H1 (cell line): ENCODE measurements at regions not wholly inside any gene's neighbourhood (a gene's known extent, or its start where the extent isn't known, plus 50 kb on each side); places are given as distances from the start of the nearest gene placed in this dataset.

Experiments used
- CHD2 ChIP-seq: IDR thresholded peaks from 2 replicates; pipeline ENCODE4 v1.6.1; 2012; ENCODE audit warnings: low read length, improper control_type of control experiment
- EGR1 ChIP-seq: IDR thresholded peaks from 2 replicates; pipeline ENCODE4 v1.6.1; 2011; ENCODE audit warnings: low read depth, low read length, borderline replicate concordance
- EP300 ChIP-seq, 2 experiments: IDR thresholded peaks; 1 replicate in 1 of 2; 2 replicates in 1 of 2; pipeline ENCODE4 v1.6.1; 2011 to 2012; ENCODE audit warnings: low read depth in 2 of 2, low read length in 2 of 2, mild to moderate bottlenecking in 2 of 2, borderline replicate concordance in 1 of 2, inconsistent platforms in 1 of 2, moderate library complexity in 1 of 2
- MAFK ChIP-seq: IDR thresholded peaks from 2 replicates; pipeline ENCODE4 v1.6.1; 2012; ENCODE audit warnings: low read depth, mild to moderate bottlenecking, improper control_type of control experiment, low read length
- POLR2A ChIP-seq, 2 experiments: IDR thresholded peaks; 1 replicate in 1 of 2; 2 replicates in 1 of 2; pipeline ENCODE4 v1.6.1; 2011; ENCODE audit warnings: low read depth in 2 of 2, low read length in 2 of 2, mild to moderate bottlenecking in 2 of 2; ENCODE audit errors: control extremely low read depth in 1 of 2
- POLR2AphosphoS5 ChIP-seq: IDR thresholded peaks from 2 replicates; pipeline ENCODE4 v1.6.1; 2011; ENCODE audit warnings: low read depth, low read length
- RAD21 ChIP-seq, 2 experiments: IDR thresholded peaks in 1 of 2; conservative IDR thresholded peaks in 1 of 2; 2 replicates each; pipeline ENCODE4 v1.6.1; 2011; ENCODE audit warnings: low read depth in 2 of 2, low read length in 2 of 2, improper control_type of control experiment in 1 of 2, inconsistent platforms in 1 of 2, mild to moderate bottlenecking in 1 of 2, moderate library complexity in 1 of 2
- RBBP5 ChIP-seq: IDR thresholded peaks from 2 replicates; pipeline ENCODE4 v1.7.1; 2012; ENCODE audit warnings: low read depth, mild to moderate bottlenecking, inconsistent platforms, low read length, moderate library complexity, borderline replicate concordance
- SRF ChIP-seq: IDR thresholded peaks from 2 replicates; pipeline ENCODE4 v1.6.1; 2011; ENCODE audit warnings: mild to moderate bottlenecking, low read depth, low read length, moderate library complexity
- SUZ12 ChIP-seq: fragments of 200-600 bp; sonication (generic); IDR thresholded peaks from 2 replicates; pipeline ENCODE4 v1.6.1; 2012; ENCODE audit warnings: mild to moderate bottlenecking, inconsistent platforms, low read length, moderate library complexity, mixed read lengths
- TF ChIP-seq, protein P1 (sequence below), 3 experiments: IDR thresholded peaks; 1 replicate in 2 of 3; 2 replicates in 1 of 3; pipeline versions ENCODE4 v1.5.1 to v1.6.1; 2011; ENCODE audit warnings: low read length in 3 of 3, mild to moderate bottlenecking in 3 of 3, inconsistent platforms in 2 of 3, low read depth in 1 of 3, moderate library complexity in 1 of 3; ENCODE audit not compliant: insufficient read depth in 1 of 3; ENCODE audit errors: control extremely low read depth in 1 of 3

DNA sequence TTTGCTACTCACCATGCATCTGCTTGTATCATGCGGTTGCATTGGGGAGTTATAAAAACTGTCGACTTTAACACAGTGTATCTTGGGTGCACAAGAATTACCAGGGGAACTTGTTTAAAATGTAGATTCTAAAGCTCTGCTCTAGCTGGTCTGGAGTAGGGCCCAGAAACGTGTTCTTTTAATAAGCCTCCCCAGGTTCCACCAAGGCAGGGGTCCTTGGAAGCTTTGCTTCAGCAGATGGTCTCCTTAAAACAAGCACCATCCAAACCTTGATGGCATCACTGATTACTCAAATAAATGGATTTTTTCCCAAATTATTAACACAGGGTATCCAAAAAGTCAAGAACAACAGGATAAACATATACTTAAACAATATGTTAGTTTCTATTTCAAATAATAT is 120.2 kb upstream of the NDP start:
- TF ChIP-seq POLR2AphosphoS5 = no peak
- no peak for TF ChIP-seq CHD2
- TF ChIP-seq, protein P1, sequence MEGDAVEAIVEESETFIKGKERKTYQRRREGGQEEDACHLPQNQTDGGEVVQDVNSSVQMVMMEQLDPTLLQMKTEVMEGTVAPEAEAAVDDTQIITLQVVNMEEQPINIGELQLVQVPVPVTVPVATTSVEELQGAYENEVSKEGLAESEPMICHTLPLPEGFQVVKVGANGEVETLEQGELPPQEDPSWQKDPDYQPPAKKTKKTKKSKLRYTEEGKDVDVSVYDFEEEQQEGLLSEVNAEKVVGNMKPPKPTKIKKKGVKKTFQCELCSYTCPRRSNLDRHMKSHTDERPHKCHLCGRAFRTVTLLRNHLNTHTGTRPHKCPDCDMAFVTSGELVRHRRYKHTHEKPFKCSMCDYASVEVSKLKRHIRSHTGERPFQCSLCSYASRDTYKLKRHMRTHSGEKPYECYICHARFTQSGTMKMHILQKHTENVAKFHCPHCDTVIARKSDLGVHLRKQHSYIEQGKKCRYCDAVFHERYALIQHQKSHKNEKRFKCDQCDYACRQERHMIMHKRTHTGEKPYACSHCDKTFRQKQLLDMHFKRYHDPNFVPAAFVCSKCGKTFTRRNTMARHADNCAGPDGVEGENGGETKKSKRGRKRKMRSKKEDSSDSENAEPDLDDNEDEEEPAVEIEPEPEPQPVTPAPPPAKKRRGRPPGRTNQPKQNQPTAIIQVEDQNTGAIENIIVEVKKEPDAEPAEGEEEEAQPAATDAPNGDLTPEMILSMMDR (IDR thresholded peaks at IDR 0.05; ENCODE audit: control extremely low read depth in 1 of 3, insufficient read depth in 1 of 3, low read depth in 1 of 3, low read length in 3 of 3) = no peak
- no peak for TF ChIP-seq POLR2A (IDR thresholded peaks at IDR 0.05; ENCODE audit: control extremely low read depth in 1 of 2, low read depth in 2 of 2, low read length in 2 of 2)
- TF ChIP-seq SRF = no peak
- no peak for TF ChIP-seq SUZ12
- TF ChIP-seq RAD21 (IDR thresholded peaks at IDR 0.05 in 1 of 2, conservative IDR thresholded peaks at IDR 0.05 in 1 of 2; ENCODE audit: low read depth in 2 of 2, low read length in 2 of 2) = no peak
- TF ChIP-seq EP300 (IDR thresholded peaks at IDR 0.05; ENCODE audit: borderline replicate concordance in 1 of 2, low read depth in 2 of 2, low read length in 2 of 2) = no peak
- no peak for TF ChIP-seq MAFK
- no peak for TF ChIP-seq EGR1
- no peak for TF ChIP-seq RBBP5
